NCI-H2171 treated with DMSO at 0.1 percent for 48 hours (cell line): ENCODE measurements at regions not wholly inside any gene's neighbourhood (a gene's known extent, or its start where the extent isn't known, plus 50 kb on each side); places are given as distances from the start of the nearest gene placed in this dataset.
A peak's percentile ranks its signal among the peaks of the same experiment; 100 is the strongest.
"Not testable (repeated sequence)": the region's sequence is repeated elsewhere in the genome, so short reads cannot be mapped to it uniquely, and the experiment has no call there.

ENCODE experiments used
- DNase-seq: peaks from one replicate; lab custom pipeline; 2025; lab: John Stamatoyannopoulos, UW

GRCh38 chr9:103237571-103238109 is 242.5 kb downstream of the CYLC2 start:
- peak; percentile 30 for DNase-seq

- DNase-seq = no peak
Measured at GRCh38 chr9:103242025-103242424, 246.9 kb downstream of the CYLC2 start.

GRCh38 chr9:103242486-103242885 is 247.4 kb downstream of the CYLC2 start:
- no peak for DNase-seq

GRCh38 chr9:103243553-103243952 is 248.4 kb downstream of the CYLC2 start:
- DNase-seq = no peak

- no peak for DNase-seq
Measured at GRCh38 chr9:103245369-103245768, 250.2 kb downstream of the CYLC2 start.

GRCh38 chr9:103261951-103262350 is 266.8 kb downstream of the CYLC2 start:
- DNase-seq = no peak

- no peak for DNase-seq
Measured at GRCh38 chr9:103266064-103266463, 270.9 kb downstream of the CYLC2 start.

GRCh38 chr9:103277240-103277639 is 282.1 kb downstream of the CYLC2 start:
- no peak for DNase-seq

GRCh38 chr9:103281126-103281525 is 286.0 kb downstream of the CYLC2 start:
- no peak for DNase-seq

- peak; percentile 4 for DNase-seq
Measured at GRCh38 chr9:103287361-103287760, 292.2 kb downstream of the CYLC2 start.

GRCh38 chr9:103296189-103296588 is 301.1 kb downstream of the CYLC2 start:
- DNase-seq = no peak

- no peak for DNase-seq
Measured at GRCh38 chr9:103301051-103301450, 305.9 kb downstream of the CYLC2 start.

GRCh38 chr9:103304797-103305196 is 309.7 kb downstream of the CYLC2 start:
- DNase-seq = no peak

GRCh38 chr9:103319979-103320378 is 324.8 kb downstream of the CYLC2 start:
- DNase-seq = peak; percentile 10

GRCh38 chr9:103323699-103324098 is 328.6 kb downstream of the CYLC2 start:
- no peak for DNase-seq

GRCh38 chr9:103335461-103335860 is 340.3 kb downstream of the CYLC2 start:
- DNase-seq = no peak

GRCh38 chr9:103355000-103355399 is 359.9 kb downstream of the CYLC2 start:
- no peak for DNase-seq

GRCh38 chr9:103357980-103358379 is 362.8 kb downstream of the CYLC2 start:
- DNase-seq = not testable (repeated sequence)

GRCh38 chr9:103361906-103362305 is 366.8 kb downstream of the CYLC2 start:
- no peak for DNase-seq

GRCh38 chr9:103362986-103363385 is 367.9 kb downstream of the CYLC2 start:
- DNase-seq = no peak

- no peak for DNase-seq
Measured at GRCh38 chr9:103364753-103365152, 369.6 kb downstream of the CYLC2 start.

GRCh38 chr9:103371152-103371551 is 376.0 kb downstream of the CYLC2 start:
- DNase-seq = no peak

GRCh38 chr9:103372828-103373227 is 377.7 kb downstream of the CYLC2 start:
- no peak for DNase-seq

- no peak for DNase-seq
Measured at GRCh38 chr9:103377667-103378066, 382.5 kb downstream of the CYLC2 start.
